ENCODE measurements at regions not wholly inside any gene's neighbourhood (a gene's known extent, or its start where the extent isn't known, plus 50 kb on each side); places are given as distances from the start of the nearest gene placed in this dataset.

GRCh38 chr3:24622138-24622537 is 127.5 kb upstream of the THRB start (continued):
- TF ChIP-seq, protein P1, sequence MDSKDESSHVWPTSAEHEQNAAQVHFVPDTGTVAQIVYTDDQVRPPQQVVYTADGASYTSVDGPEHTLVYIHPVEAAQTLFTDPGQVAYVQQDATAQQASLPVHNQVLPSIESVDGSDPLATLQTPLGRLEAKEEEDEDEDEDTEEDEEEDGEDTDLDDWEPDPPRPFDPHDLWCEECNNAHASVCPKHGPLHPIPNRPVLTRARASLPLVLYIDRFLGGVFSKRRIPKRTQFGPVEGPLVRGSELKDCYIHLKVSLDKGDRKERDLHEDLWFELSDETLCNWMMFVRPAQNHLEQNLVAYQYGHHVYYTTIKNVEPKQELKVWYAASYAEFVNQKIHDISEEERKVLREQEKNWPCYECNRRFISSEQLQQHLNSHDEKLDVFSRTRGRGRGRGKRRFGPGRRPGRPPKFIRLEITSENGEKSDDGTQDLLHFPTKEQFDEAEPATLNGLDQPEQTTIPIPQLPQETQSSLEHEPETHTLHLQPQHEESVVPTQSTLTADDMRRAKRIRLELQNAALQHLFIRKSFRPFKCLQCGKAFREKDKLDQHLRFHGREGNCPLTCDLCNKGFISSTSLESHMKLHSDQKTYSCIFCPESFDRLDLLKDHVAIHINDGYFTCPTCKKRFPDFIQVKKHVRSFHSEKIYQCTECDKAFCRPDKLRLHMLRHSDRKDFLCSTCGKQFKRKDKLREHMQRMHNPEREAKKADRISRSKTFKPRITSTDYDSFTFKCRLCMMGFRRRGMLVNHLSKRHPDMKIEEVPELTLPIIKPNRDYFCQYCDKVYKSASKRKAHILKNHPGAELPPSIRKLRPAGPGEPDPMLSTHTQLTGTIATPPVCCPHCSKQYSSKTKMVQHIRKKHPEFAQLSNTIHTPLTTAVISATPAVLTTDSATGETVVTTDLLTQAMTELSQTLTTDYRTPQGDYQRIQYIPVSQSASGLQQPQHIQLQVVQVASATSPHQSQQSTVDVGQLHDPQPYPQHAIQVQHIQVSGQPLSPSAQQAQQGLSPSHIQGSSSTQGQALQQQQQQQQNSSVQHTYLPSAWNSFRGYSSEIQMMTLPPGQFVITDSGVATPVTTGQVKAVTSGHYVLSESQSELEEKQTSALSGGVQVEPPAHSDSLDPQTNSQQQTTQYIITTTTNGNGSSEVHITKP (IDR thresholded peaks at IDR 0.05; ENCODE audit: partially characterized antibody) = peak; percentile 94
- TF ChIP-seq FOSL1 (tag; conservative IDR thresholded peaks at IDR 0.05) = 0 out of 2 replicates have a peak, but pooled peaks have one; percentile 27
- TF ChIP-seq GTF2E2 (tag; IDR thresholded peaks at IDR 0.05) = no peak
- TF ChIP-seq, protein P2, sequence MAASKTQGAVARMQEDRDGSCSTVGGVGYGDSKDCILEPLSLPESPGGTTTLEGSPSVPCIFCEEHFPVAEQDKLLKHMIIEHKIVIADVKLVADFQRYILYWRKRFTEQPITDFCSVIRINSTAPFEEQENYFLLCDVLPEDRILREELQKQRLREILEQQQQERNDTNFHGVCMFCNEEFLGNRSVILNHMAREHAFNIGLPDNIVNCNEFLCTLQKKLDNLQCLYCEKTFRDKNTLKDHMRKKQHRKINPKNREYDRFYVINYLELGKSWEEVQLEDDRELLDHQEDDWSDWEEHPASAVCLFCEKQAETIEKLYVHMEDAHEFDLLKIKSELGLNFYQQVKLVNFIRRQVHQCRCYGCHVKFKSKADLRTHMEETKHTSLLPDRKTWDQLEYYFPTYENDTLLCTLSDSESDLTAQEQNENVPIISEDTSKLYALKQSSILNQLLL (CRISPR knock-in tag; IDR thresholded peaks at IDR 0.05; ENCODE audit: borderline replicate concordance) = no peak
- no peak for TF ChIP-seq NFYB (IDR thresholded peaks at IDR 0.05; ENCODE audit: extremely low read depth, insufficient read length)
- no peak for TF ChIP-seq CBX3 (IDR thresholded peaks at IDR 0.05; ENCODE audit: borderline replicate concordance in 1 of 2, low read length in 2 of 2)
- no peak for TF ChIP-seq ELF4 (CRISPR knock-in tag; IDR thresholded peaks at IDR 0.05)

All from K562 (cell line).